NCI-H2227 (cell line): ENCODE measurements at regions not wholly inside any gene's neighbourhood (a gene's known extent, or its start where the extent isn't known, plus 50 kb on each side); places are given as distances from the start of the nearest gene placed in this dataset.

Experiments used
- DNase-seq: peaks from one replicate; lab custom pipeline; 2025; ENCODE audit not compliant: unreplicated experiment; lab: John Stamatoyannopoulos, UW

DNA sequence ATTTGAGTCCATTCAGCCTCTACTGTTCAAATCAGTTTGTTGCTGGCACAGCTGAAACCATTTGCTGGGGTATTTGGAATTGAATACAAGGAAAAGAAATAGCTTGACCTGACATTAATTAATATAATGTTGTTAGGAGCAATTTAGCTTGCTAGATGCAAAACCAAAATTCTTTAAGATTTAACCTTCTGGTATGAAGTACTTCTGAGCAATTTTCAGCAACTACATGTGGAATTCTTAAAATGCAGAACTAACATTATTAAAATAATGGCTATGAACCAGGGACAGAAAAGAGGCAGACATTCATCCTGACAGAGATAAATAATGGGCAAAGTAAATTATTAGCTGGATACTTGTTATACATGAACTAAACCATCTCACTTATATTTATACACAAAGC is 160.0 kb upstream of the MIR17HG start:
- DNase-seq, result no peak

DNA sequence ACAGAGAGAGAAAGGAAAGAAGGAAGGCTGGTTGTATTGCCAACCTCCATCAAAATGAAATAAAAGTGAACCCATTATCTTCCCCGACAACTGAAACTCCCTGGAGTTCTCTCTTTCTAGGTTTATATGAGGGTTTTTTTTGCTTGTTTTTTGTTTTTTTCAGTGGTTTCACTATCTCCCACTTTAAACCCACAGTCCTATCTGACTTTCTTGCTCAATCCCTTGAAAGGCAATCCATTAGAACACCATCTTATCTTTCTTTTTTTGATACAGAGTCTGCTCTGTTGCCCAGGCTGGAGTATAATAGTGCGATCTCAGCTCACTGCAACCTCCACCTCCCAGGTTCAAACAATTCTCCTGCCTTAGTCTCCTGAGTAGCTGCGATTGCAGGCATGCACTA is 158.0 kb upstream of the MIR17HG start:
- no peak for DNase-seq

DNA sequence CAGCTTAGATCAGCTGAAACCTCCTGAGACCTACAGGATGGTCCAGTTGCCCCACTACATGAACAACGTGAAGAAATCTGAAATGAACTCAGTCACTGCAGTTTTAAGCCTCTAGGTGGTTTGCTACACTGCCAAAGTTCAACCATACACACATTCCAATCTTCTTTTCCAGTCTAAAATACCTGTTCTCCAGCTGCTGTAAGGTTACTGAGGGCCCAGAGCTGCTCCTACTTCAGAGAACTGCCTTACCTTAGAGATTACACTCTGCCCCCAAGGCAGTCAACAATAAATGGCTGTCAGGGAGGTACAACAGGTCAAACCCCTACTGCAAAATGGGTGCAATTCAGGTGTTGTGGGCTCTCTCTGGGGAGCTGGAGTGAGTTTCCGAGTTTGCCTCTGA is 154.1 kb upstream of the MIR17HG start:
- DNase-seq, result no peak

- no peak for DNase-seq
Observed at GRCh38 chr13:91195789-91196188, 151.7 kb upstream of the MIR17HG start.

GRCh38 chr13:91196958-91197357 is 150.5 kb upstream of the MIR17HG start:
- DNase-seq, result no peak

GRCh38 chr13:91199866-91200265 is 147.6 kb upstream of the MIR17HG start:
- DNase-seq, result no peak

DNA sequence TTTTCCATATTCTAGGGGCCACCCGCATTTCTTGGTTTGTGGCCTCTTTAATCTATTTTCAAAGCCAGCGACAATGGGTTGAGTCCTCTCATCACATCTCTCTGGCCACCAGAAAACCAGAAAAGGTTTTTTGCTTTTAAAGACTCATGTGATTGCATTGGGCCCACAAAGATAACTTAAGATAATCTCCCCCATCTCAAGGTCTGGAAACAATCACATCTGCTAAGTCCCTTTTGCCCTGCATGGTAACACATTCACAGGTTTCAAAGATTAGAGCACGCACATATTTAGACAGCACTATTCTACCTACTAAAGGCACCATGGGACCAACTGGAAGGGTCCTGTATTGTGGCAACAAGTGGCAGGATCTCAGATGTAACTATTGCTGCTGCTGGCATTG is 147.0 kb upstream of the MIR17HG start:
- DNase-seq, result no peak

DNA sequence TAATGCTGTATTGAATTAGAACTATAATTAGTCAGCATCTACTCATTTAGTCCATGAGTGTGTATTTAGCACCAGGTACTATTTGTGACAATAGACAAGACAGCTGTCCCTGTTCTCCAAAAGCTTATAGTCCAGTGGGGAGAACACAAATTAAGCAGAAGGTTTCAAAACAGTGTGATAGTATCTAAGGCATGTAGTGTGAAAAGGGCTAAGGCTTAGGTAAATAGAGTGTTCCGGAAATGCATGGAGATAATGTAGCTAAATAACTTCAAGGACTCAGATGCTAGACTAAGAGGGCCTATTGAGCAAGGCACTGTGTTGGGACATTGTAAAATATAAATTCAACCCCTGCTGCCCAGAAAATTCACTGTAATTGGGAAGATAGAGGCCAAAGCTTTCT is 144.1 kb upstream of the MIR17HG start:
- DNase-seq, result no peak

DNA sequence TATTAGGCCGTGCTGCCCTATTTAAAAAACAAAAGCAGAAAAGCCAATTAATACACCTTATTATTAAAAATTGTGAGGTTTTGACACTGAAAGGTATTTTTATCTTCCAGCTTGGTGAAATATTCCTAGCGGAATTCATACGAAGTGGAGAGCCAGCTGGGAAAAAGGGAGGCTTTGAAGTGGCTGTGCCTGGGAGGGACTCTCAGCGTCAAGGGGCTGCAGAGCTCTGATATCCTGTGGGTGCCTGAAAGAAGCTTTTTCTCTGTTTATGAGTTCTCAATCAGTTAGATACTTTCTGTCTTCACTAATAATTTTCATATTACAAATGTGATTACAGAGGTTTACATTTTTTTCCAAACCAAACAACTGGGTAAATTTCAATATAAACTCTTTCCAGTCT is 140.2 kb upstream of the MIR17HG start:
- no peak for DNase-seq

DNA sequence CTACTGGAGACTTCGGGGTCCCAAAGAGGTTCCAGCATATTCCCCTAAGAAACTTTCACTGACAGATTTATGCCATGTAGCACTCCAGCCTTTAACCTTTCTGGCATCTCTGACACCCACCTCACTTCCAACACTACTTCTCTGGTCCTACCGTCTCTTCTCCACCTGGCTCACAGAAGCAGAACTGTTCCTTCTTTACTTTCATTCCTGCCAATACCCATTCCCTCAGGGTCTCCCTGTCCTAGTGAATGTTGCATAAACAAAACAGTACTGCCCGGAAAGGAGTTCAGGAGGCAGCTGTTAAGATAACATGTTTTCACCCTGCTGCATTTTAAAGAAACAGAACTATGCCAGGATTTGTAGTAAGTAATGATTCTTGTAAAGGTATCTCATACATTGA is 136.0 kb upstream of the MIR17HG start:
- no peak for DNase-seq

DNA sequence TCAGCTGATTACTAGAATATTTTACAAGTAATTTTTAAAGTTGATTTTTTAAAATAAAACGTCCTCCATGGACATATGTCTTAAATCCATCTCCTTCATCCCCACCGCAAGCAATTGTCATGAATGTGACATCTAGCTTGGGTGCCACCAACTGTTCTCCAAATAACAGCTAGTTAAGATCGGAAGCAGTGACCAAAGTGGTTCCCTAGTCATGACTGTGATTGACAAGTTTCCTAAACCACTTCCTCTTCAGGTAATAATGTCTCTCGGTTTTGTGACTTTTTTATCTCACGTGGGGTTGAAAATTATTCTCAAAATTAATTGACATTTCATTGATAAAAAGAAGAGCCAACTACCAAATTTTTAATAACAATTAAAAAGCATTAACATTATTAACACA is 135.3 kb upstream of the MIR17HG start:
- DNase-seq, result no peak

GRCh38 chr13:91214031-91214430 is 133.5 kb upstream of the MIR17HG start:
- DNase-seq, result no peak

- no peak for DNase-seq
Observed at GRCh38 chr13:91216928-91217700, 130.4 kb upstream of the MIR17HG start.

- DNase-seq, result no peak
Observed at GRCh38 chr13:91219201-91219600, 128.3 kb upstream of the MIR17HG start.

GRCh38 chr13:91220872-91221271 is 126.6 kb upstream of the MIR17HG start:
- no peak for DNase-seq

GRCh38 chr13:91228108-91228507 is 119.4 kb upstream of the MIR17HG start:
- no peak for DNase-seq

DNA sequence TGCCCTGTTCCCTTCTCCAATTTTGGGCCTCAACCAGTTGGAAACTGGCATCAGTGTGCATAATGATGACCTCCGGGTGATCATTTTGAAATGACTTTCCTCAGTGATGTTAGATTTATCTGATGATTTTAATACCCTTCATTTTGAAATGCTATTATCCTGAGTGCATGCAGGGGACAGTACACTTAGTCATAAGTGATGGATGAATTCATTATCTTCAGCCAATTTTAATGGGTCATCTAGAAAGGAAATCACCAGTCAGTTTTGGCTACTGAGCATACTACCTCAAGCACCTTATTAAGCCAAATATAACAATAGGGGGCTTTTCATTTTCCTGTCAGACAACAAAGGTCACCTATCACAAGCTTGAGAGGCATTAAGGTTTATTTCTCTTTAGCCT is 118.5 kb upstream of the MIR17HG start:
- DNase-seq, result no peak

DNA sequence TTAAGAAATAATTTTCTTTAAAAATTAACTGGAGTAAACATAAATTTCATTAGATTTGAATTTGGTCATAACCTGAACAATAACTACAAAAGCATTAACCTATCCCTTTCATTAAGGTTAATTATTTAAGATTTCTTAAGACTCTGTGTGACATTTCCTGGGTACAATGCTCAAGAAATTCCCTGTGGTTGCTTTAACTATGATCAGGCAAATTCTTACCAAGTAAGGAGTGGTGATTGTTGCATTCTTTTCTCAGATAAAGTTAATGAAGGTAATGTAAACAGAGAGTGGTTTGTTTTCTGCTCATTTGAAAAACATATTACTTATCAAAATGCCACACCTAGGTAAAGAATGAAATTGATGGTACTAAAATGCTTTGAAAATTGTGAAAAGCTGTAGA is 114.8 kb upstream of the MIR17HG start:
- no peak for DNase-seq

DNA sequence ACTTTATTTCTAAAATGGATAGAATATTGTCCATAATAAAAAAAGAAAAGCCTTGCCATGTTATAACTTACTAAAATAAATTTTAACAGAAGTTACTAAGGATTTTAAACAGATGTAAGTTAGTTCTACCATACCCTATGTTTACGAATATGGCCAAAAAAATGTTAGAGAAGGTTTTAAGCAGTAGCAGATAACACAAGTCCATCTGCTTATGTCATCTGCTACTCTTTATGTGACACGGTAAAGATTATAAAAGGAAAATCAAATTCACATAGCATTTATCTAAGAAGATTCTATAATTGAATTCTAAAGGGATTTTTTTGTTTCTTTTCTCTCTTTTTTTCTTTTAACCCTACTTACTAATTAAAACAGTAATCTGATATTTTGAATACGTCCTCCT is 114.2 kb upstream of the MIR17HG start:
- DNase-seq, result no peak

GRCh38 chr13:91236182-91236581 is 111.3 kb upstream of the MIR17HG start:
- no peak for DNase-seq

- no peak for DNase-seq
Observed at GRCh38 chr13:91236921-91237320, 110.6 kb upstream of the MIR17HG start.

DNA sequence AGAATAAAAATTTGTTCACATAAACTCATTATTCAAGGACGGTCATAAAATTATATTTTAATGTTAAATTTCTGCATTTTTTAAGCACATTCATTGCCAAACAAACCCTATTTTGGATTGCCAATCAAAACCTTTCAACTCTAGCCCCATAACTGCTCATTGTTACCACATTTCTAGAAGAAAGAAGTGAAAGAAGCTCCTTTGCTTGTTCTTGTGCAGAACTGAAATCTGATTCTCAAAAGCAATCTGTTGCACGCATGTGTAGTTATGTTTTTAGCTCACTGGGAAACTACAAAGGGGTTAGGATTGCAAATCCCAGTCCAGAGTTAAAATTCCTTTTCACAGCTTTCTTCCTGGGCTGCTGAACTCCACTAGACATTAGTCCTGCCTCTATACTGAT is 109.5 kb upstream of the MIR17HG start:
- DNase-seq, result no peak

DNA sequence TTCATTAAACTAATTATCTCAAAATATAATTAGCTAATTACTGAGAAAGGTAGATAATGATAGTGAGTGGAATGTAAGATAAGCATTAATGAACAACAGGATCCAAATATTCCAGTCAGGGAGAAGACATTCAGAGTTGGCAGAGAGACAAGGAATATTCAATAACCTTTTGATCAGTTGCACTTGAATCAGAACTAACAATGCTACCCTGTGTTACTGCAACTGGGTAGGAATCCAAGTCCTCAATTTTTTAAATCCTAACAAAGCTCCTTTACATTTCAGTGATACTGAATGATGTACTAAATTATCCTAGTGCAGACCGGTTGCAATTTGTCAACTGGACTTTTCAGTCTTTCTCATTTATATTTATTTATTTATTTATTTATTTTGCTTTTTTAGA is 107.1 kb upstream of the MIR17HG start:
- no peak for DNase-seq
